Endothelial cell of umbilical vein (primary cell): ENCODE measurements at regions not wholly inside any gene's neighbourhood (a gene's known extent, or its start where the extent isn't known, plus 50 kb on each side); places are given as distances from the start of the nearest gene placed in this dataset.

Experiments
- BruUV-seq: library from RNA; stranded (reverse); fragments of 400-500 nt; replicated peaks from 2 replicates; lab custom pipeline; 2021; lab: Mats Ljungman, UMichigan
- CTCF ChIA-PET: fragments of 300-600, 350-600 bp; sonication (Branson Sonifier 250); formaldehyde crosslinking; loops from one replicate; lab custom pipeline; 2021; ENCODE audit warnings: antibody characterized with exemption, inconsistent platforms; lab: Charles Lee
- POLR2A ChIA-PET: fragments of 300-600, 350-600 bp; sonication (Branson Sonifier 250); formaldehyde crosslinking; loops from one replicate; lab custom pipeline; 2021; ENCODE audit warnings: antibody characterized with exemption, inconsistent platforms; lab: Charles Lee
- DNase-seq: peaks from one replicate; pipeline ENCODE4 v3.0.0-alpha.2; 2011; ENCODE audit warnings: low read depth, low spot score
- FAIRE-seq: peaks from 2 replicates; lab custom pipeline; 2011; peaks lifted over from hg19 to GRCh38; lab: Jason Lieb, UNC
- H2AFZ ChIP-seq: 2 replicates; pipeline ENCODE4 v1.6.0; 2012; ENCODE audit warnings: low read depth, low read length, control low read depth, inconsistent platforms
- H3K27ac ChIP-seq: 2 replicates; pipeline ENCODE4 v1.5.1; 2011; ENCODE audit warnings: low read depth, mild to moderate bottlenecking, control low read depth, low read length, moderate library complexity; ENCODE audit not compliant: insufficient read depth
- H3K27me3 ChIP-seq, 2 experiments: 2 replicates each; pipeline versions ENCODE4 v1.6.0 to v1.6.1; 2011; ENCODE audit warnings: low read length in 2 of 2, mixed read lengths in 1 of 2; ENCODE audit not compliant: control insufficient read depth in 2 of 2, insufficient read depth in 2 of 2
- H3K36me3 ChIP-seq, 2 experiments: 2 replicates in 1 of 2; 3 replicates in 1 of 2; pipeline ENCODE4 v1.5.1; 2011; ENCODE audit warnings: low read length in 2 of 2, mild to moderate bottlenecking in 1 of 2, moderate library complexity in 1 of 2; ENCODE audit not compliant: control insufficient read depth in 2 of 2, insufficient read depth in 2 of 2; ENCODE audit errors: extremely low read depth in 1 of 2
- H3K4me1 ChIP-seq: 3 replicates; pipeline ENCODE4 v1.5.1; 2011; ENCODE audit warnings: mild to moderate bottlenecking, low read length; ENCODE audit not compliant: control insufficient read depth, insufficient read depth; ENCODE audit errors: extremely low read depth
- H3K4me2 ChIP-seq: 2 replicates; pipeline ENCODE4 v1.6.1; 2011; ENCODE audit warnings: low read length, control low read depth, mixed read lengths; ENCODE audit not compliant: insufficient read depth
- H3K4me3 ChIP-seq, 3 experiments: fragments of 200-600 bp in 1 of 3; sonication (generic), shearing (Covaris generic) in 1 of 3; replicated peaks in 1 of 3; 2 replicates each; pipeline ENCODE4 v1.5.1; 2011 to 2016; ENCODE audit warnings: control low read depth in 3 of 3, low read length in 3 of 3, mild to moderate bottlenecking in 2 of 3, inconsistent platforms in 1 of 3, low read depth in 1 of 3, moderate library complexity in 1 of 3; ENCODE audit not compliant: insufficient read depth in 1 of 3
- H3K79me2 ChIP-seq: 2 replicates; pipeline ENCODE4 v1.6.0; 2012; ENCODE audit warnings: low read length, inconsistent platforms; ENCODE audit not compliant: control insufficient read depth, insufficient read depth
- H3K9ac ChIP-seq: replicated peaks from 2 replicates; pipeline ENCODE3; 2011; ENCODE audit warnings: low read length, control low read depth; ENCODE audit not compliant: insufficient read depth; ENCODE audit errors: extremely low read depth
- H3K9me1 ChIP-seq: replicated peaks from 3 replicates; pipeline ENCODE4 v1.6.0; 2011; ENCODE audit warnings: mild to moderate bottlenecking, low read length; ENCODE audit not compliant: control insufficient read depth, insufficient read depth; ENCODE audit errors: extremely low read depth
- H3K9me3 ChIP-seq: replicated peaks from 2 replicates; pipeline ENCODE4 v1.5.1; 2012; ENCODE audit warnings: low read length, inconsistent platforms; ENCODE audit not compliant: control insufficient read depth, insufficient read depth
- H4K20me1 ChIP-seq: replicated peaks from 2 replicates; pipeline ENCODE3; 2011; ENCODE audit warnings: mild to moderate bottlenecking, low read length; ENCODE audit not compliant: control insufficient read depth, insufficient read depth; ENCODE audit errors: extremely low read depth
- EZH2 ChIP-seq: IDR thresholded peaks from 2 replicates; pipeline ENCODE4 v1.6.1; 2012; ENCODE audit warnings: borderline replicate concordance, low read depth, mild to moderate bottlenecking, moderate library complexity, low read length, inconsistent platforms; ENCODE audit not compliant: severe bottlenecking
- FOS ChIP-seq: IDR thresholded peaks from 2 replicates; pipeline ENCODE4 v1.6.1; 2011; ENCODE audit warnings: mild to moderate bottlenecking, low read length, moderate library complexity, borderline replicate concordance; ENCODE audit not compliant: insufficient read depth
- GATA2 ChIP-seq: IDR thresholded peaks from 2 replicates; pipeline ENCODE4 v1.7.0; 2011; ENCODE audit warnings: low read depth, mild to moderate bottlenecking, moderate library complexity, mixed read lengths, low read length; ENCODE audit not compliant: insufficient read length, insufficient read depth
- JUN ChIP-seq: IDR thresholded peaks from 2 replicates; pipeline ENCODE4 v1.6.1; 2011; ENCODE audit warnings: borderline replicate concordance, low read depth; ENCODE audit not compliant: insufficient read length, insufficient read depth
- MYC ChIP-seq: IDR thresholded peaks from one replicate; pipeline ENCODE4 v1.6.1; 2011; ENCODE audit warnings: mild to moderate bottlenecking, low read depth, low read length
- POLR2A ChIP-seq: IDR thresholded peaks from 2 replicates; pipeline ENCODE4 v1.6.1; 2012; ENCODE audit warnings: low read depth, mild to moderate bottlenecking, control low read depth, low read length
- POLR2AphosphoS5 ChIP-seq: IDR thresholded peaks from 2 replicates; pipeline ENCODE4 v1.6.1; 2012; ENCODE audit warnings: low read depth, mild to moderate bottlenecking, control low read depth, low read length, moderate library complexity; ENCODE audit not compliant: insufficient read depth
- dilution Hi-C: fragments of 300-500 bp; cut with MboI; formaldehyde crosslinking; loops from one replicate; pipeline ENCODE4 v1.15.0; 2019; ENCODE audit warnings: low sequenced_read_pairs; ENCODE audit not compliant: extremely low pct_ligation_motif_present
- intact Hi-C: fragments of 100-400 bp; cut with micrococcal nuclease; formaldehyde crosslinking; loops from one replicate; pipeline ENCODE4 v1.10.0; 2022
- TF ChIP-seq, protein P1 (sequence below), 2 donors: IDR thresholded peaks; 1 replicate in 1 of 2; 2 replicates in 1 of 2; pipeline ENCODE4 v1.5.1; 2011; ENCODE audit warnings: low read length in 2 of 2, mild to moderate bottlenecking in 2 of 2, moderate library complexity in 2 of 2, control low read depth in 1 of 2, inconsistent platforms in 1 of 2, low read depth in 1 of 2; ENCODE audit not compliant: insufficient read depth in 1 of 2; ENCODE audit errors: extremely low read depth in 1 of 2
- TF ChIP-seq, protein P2 (sequence below): IDR thresholded peaks from 2 replicates; pipeline ENCODE4 v1.6.1; 2011; ENCODE audit not compliant: insufficient read depth, insufficient read length

DNA sequence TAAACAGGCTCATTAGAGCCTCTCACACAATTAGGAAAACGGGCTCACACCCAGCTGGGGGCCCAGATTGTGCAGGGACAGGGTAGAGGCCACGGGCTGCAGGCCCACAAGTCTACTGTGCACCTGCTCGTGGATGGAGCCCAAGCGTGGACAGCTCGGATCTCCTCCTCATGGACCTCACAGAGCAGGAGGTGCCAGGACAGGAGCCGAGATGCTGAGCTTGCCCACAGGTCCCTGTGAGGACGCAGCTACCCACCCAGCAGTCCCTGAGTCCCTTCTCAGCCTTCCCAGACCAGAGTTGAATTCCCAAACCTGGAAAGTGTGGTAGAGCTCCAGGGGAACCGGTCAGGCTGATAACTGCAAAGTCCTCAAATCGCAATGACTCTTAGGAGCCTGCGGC, 70.6 kb upstream of the OLFM1 start:
- TF ChIP-seq, protein P1, sequence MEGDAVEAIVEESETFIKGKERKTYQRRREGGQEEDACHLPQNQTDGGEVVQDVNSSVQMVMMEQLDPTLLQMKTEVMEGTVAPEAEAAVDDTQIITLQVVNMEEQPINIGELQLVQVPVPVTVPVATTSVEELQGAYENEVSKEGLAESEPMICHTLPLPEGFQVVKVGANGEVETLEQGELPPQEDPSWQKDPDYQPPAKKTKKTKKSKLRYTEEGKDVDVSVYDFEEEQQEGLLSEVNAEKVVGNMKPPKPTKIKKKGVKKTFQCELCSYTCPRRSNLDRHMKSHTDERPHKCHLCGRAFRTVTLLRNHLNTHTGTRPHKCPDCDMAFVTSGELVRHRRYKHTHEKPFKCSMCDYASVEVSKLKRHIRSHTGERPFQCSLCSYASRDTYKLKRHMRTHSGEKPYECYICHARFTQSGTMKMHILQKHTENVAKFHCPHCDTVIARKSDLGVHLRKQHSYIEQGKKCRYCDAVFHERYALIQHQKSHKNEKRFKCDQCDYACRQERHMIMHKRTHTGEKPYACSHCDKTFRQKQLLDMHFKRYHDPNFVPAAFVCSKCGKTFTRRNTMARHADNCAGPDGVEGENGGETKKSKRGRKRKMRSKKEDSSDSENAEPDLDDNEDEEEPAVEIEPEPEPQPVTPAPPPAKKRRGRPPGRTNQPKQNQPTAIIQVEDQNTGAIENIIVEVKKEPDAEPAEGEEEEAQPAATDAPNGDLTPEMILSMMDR (IDR thresholded peaks at IDR 0.05; ENCODE audit: extremely low read depth in 1 of 2, insufficient read depth in 1 of 2, low read depth in 1 of 2, low read length in 2 of 2) = no peak
- no TSS peak for BruUV-seq
- Histone ChIP-seq H3K27ac (no peak overlapping the region), H3K27me3 (no peaks in the 10 kb centered on the region), H3K36me3 (no peaks in the 10 kb centered on the region), H3K9me1 (no peaks in the 10 kb centered on the region), H2AFZ (no peak overlapping the region), H3K9ac (no peak overlapping the region), H3K79me2 (no peaks in the 10 kb centered on the region), H3K9me3 (no peaks in the 10 kb centered on the region), H3K4me2 (no peak overlapping the region), H3K4me3 (no peak overlapping the region), H3K4me1 (no peaks in the 10 kb centered on the region), H4K20me1 (no peaks in the 10 kb centered on the region)
- CTCF ChIA-PET = no interaction called here
- dilution Hi-C loops = no loop called here
- DNase-seq (no peak), FAIRE-seq (no peak)
- intact Hi-C loops = no loop called here
- POLR2A ChIA-PET = no interaction called here

DNA sequence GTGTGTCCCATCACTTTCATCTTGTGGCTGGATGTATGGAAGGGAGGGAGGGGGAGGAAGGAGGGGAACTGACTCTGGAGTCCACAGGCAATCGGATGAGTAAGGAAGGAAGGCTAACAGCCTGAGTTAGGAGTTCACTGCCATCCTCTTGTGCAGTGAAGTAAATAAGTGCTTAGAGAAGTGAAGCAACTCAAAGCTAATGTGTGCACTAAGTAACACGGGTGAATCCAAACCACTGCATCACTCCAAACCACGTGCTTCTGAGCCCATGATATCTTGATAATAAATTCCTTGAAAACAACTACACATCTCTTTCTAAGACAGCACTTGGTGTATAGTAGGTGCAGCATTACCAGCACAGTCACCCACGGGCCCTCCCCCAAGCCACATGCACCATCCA, 69.6 kb upstream of the OLFM1 start:
- Histone ChIP-seq H2AFZ (no peak overlapping the region), H3K79me2 (no peaks in the 10 kb centered on the region), H3K9ac (no peak overlapping the region), H3K36me3 (no peaks in the 10 kb centered on the region), H3K27me3 (no peaks in the 10 kb centered on the region), H3K4me2 (no peak overlapping the region), H3K4me3 (no peak overlapping the region), H3K9me1 (no peaks in the 10 kb centered on the region), H4K20me1 (no peaks in the 10 kb centered on the region), H3K4me1 (no peaks in the 10 kb centered on the region), H3K9me3 (no peaks in the 10 kb centered on the region), H3K27ac (no peak overlapping the region)
- no peak for FAIRE-seq
- no peak for DNase-seq
- ChIA-PET CTCF (no interaction called here), POLR2A (no interaction called here)
- no TSS peak for BruUV-seq
- intact Hi-C loops = no loop called here
- dilution Hi-C loops = no loop called here
- TF ChIP-seq, protein P2, sequence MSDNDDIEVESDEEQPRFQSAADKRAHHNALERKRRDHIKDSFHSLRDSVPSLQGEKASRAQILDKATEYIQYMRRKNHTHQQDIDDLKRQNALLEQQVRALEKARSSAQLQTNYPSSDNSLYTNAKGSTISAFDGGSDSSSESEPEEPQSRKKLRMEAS = no peak
- TF ChIP-seq POLR2AphosphoS5 (no peak), GATA2 (no peak), JUN (no peak), FOS (no peak), MYC (no peak), POLR2A (no peak), EZH2 (no peak)
- TF ChIP-seq, protein P1 (IDR thresholded peaks at IDR 0.05; ENCODE audit: extremely low read depth in 1 of 2, insufficient read depth in 1 of 2, low read depth in 1 of 2, low read length in 2 of 2) = no peak
